ENCODE measurements at regions not wholly inside any gene's neighbourhood (a gene's known extent, or its start where the extent isn't known, plus 50 kb on each side); places are given as distances from the start of the nearest gene placed in this dataset.

GRCh38 chr13:37481011-37481884 is 117.3 kb downstream of the POSTN start:
- TF ChIP-seq CTCF (IDR thresholded peaks at IDR 0.05) (no peak), EP300 (IDR thresholded peaks at IDR 0.05; ENCODE audit: low read depth) (no peak)
